HG03521 (cell line): ENCODE measurements at regions not wholly inside any gene's neighbourhood (a gene's known extent, or its start where the extent isn't known, plus 50 kb on each side); places are given as distances from the start of the nearest gene placed in this dataset.
"Not testable (repeated sequence)": the region's sequence is repeated elsewhere in the genome, so short reads cannot be mapped to it uniquely, and the experiment has no call there.

ENCODE experiments used
- ATAC-seq: cut with Tn5 transposase; IDR thresholded peaks from one replicate; pipeline ENCODE4 v1.9.1; 2021; ENCODE audit warnings: mild to moderate bottlenecking, moderate library complexity; ENCODE audit not compliant: unreplicated experiment

- no peak for ATAC-seq
Observed at GRCh38 chr4:128758314-128758922, 51.1 kb upstream of the JADE1 start.

- ATAC-seq = no peak
Observed at GRCh38 chr4:128757712-128758111, 51.8 kb upstream of the JADE1 start.

- no peak for ATAC-seq
Observed at GRCh38 chr4:128751354-128751753, 58.1 kb upstream of the JADE1 start.

DNA sequence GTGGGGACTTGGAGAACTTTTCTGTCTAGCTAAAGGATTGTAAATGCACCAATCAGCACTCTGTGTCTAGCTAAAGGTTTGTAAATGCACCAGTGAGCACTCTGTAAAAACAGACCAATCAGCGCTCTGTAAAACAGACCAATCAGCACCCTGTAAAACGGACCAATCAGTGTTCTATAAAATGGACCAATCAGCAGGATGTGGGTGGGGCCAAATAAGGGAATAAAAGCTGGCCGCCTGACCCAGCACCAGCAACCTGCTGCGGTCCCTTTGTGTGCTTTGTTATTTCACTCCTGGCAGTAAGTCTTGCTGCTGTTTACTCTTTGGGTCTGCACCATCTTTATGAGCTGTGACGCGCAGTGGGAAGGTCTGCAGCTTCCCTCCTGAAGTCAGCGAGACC is 67.8 kb upstream of the JADE1 start:
- ATAC-seq = not testable (repeated sequence)

- no peak for ATAC-seq
Observed at GRCh38 chr4:128737098-128737513, 72.4 kb upstream of the JADE1 start.

GRCh38 chr4:128735714-128736113 is 73.8 kb upstream of the JADE1 start:
- no peak for ATAC-seq

DNA sequence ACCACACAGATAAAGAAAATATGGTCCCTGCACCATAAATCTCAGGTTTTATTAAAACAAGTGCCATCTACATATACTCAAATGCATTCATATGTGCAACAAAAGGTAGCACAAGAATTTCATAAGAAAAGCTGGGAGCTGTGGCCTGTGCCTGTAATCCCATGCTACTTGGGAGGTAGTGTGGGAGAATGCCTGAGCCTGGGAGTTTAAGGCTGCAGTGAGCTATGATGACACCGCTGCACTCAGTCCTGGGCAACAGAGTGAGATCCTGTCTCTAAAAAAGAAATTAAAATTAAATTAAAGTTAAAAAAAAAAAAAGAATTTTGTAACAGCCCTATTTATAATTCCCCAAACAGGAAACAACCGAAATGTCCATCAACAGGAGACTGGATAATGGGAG is 81.3 kb upstream of the JADE1 start:
- ATAC-seq = no peak

DNA sequence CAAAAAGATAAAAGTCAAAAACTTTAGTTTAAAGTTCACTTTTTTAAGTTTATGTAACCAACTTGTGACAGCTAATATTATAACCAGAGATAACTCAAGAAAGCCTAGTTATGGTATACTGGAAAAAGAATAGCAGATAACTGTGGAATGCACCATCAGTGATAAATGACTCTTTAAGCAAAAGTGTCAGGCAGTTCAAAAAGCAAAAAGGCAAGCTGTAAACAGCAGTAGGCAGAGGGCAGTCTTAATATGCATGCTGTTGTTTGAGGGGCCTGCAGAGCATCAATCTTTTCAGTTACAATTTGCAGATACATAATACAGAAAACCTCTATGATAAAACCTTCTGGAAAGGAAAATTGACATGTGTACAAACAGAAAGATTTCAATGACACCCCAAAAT is 81.8 kb upstream of the JADE1 start:
- no peak for ATAC-seq

DNA sequence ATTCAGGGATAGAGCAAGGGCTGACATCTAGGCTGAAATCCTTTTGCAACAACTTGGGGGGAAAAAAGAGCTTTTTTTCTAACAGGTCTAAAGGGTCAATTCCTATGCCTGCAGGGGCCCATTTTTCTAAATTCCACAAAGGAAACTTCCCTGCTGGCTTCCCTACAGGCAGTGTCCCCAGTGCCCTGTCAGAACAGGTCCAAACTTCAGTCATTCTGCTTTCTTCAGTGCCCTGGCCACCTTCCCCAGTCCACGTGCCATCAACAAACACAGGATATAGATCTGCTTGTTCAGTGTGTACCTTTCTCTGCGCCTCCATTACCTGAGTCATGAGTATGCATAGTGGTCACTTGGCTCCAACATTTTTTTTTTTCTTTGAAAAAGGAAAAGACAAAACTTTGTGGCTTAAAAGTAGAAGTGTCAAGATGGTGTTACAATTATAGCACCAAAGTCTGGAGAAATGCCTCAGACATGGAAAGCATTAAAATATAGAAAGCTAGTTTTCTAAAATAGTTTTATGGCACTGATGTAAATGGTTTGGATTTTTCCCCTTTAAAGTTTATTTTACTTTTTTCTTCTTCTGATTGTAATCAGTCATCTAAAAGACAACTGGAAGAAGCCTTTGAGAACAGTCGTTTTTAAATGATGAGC is 84.0 kb upstream of the JADE1 start:
- no peak for ATAC-seq

- no peak for ATAC-seq
Observed at GRCh38 chr4:128722911-128723310, 86.6 kb upstream of the JADE1 start.

- no peak for ATAC-seq
Observed at GRCh38 chr4:128721896-128722295, 87.6 kb upstream of the JADE1 start.

- ATAC-seq = no peak
Observed at GRCh38 chr4:128720270-128720669, 89.2 kb upstream of the JADE1 start.

DNA sequence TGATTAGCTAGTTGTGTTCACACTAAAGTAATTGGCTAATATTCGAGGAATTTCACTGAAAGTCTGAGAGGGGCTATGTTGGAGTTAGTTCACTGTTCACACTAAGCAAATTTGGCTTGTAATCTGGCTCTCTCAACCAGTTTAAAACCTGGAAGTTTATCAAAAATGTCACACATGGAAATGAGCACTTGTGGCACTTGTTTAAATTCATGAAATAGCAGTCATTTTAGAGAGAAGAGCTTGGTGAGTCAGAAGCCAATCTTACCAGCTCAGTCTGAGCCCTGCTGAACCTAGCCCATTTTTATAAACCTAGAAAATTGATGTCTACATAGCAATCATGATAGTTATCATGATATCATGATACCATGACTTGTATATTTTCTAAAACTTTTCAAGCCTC is 90.7 kb upstream of the JADE1 start:
- no peak for ATAC-seq

- ATAC-seq = no peak
Observed at GRCh38 chr4:128716338-128716737, 93.2 kb upstream of the JADE1 start.

- no peak for ATAC-seq
Observed at GRCh38 chr4:128715616-128716015, 93.9 kb upstream of the JADE1 start.

DNA sequence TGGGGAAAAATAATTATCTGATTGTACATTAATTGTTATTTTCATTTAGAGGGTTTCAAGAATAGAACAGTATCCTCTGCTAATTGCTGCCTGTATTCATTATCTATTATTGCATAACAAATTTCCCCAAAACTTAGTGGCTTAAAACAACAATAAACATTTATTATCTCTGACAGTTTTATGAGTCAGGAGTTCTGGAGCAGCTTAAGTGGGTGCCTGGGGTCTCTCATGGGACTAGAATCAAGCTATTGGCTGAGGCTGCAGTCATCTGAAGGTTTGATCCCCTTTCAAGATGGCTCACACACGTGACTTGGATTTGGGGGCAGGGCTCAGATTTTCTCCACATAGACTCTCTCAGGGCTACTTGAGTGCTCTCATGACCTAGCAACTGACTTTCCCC is 98.1 kb upstream of the JADE1 start:
- no peak for ATAC-seq

DNA sequence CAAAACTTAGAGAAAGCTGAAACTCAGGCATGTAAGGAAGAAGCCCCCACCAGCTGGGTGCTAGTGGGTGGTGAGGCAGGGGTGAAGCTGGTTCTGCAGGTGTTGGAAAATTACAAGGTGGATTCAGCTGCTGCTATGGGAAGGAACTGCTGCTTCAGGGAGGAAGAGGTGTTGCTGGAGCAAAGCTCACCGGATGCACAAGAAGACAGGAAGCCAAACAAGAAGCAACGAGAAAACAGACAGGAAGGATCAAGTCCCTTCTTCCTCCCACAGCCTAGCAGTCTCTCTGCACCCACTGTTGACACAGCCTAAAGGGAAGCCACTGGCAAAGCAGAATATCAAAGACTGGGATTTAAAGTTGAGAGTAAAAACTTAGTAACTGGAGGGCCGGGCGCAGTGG is 100.2 kb upstream of the JADE1 start:
- ATAC-seq = no peak

- ATAC-seq = no peak
Observed at GRCh38 chr4:128707864-128708263, 101.6 kb upstream of the JADE1 start.

GRCh38 chr4:128703948-128704347 is 105.6 kb upstream of the JADE1 start:
- ATAC-seq = no peak

GRCh38 chr4:128700659-128701350 is 108.7 kb upstream of the JADE1 start:
- ATAC-seq = no peak

GRCh38 chr4:128698386-128698785 is 111.1 kb upstream of the JADE1 start:
- ATAC-seq = no peak

DNA sequence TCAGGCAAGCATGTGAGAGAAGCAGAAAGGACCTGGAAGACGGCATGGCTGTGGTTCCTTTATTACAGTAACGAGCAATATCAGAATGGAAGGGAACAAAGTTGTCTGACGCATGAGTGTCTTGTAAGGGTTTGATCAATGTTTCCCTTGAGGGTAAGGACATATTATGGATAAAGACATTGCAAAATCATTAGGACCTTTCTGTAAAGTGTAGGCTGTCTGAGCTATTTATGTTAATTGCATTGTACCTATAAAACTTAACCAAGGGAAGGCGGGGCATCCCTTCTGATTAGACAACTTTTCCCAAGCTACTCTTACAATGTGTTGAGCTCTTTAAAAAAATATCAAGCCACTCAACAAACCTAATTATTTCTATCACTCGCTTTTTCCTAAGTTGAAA is 112.2 kb upstream of the JADE1 start:
- no peak for ATAC-seq
